WTC11 (cell line): ENCODE measurements at regions not wholly inside any gene's neighbourhood (a gene's known extent, or its start where the extent isn't known, plus 50 kb on each side); places are given as distances from the start of the nearest gene placed in this dataset.

Source experiments
- ATAC-seq: fragments of 200-7000 bp; cut with Tn5 transposase; 2 replicates; pipeline ENCODE4 v1.10.0; 2021; ENCODE audit warnings: mild to moderate bottlenecking, moderate library complexity
- CTCF ChIA-PET: fragments of 300-600 bp; sonication (Branson Sonifier 250); formaldehyde crosslinking; loops from one replicate; lab custom pipeline; 2021; ENCODE audit warnings: antibody characterized with exemption; lab: Charles Lee
- POLR2A ChIA-PET: fragments of 350-600 bp; sonication (Branson Sonifier 250); formaldehyde crosslinking; loops from one replicate; lab custom pipeline; 2021; ENCODE audit warnings: antibody characterized with exemption; lab: Charles Lee
- DNase-seq: peaks from one replicate; pipeline ENCODE4 v3.0.0; 2021; ENCODE audit warnings: low spot score
- H3K27ac Mint-ChIP-seq: 2 replicates; pipeline ENCODE4 v1.8.0; 2021; ENCODE audit warnings: mixed read lengths
- H3K27me3 Mint-ChIP-seq: 2 replicates; pipeline ENCODE4 v1.8.0; 2021; ENCODE audit warnings: low read depth, mild to moderate bottlenecking, moderate library complexity, mixed read lengths
- H3K36me3 Mint-ChIP-seq: 2 replicates; pipeline ENCODE4 v1.8.0; 2021; ENCODE audit warnings: mixed read lengths
- H3K4me1 Mint-ChIP-seq: 2 replicates; pipeline ENCODE4 v1.8.0; 2022; ENCODE audit warnings: mixed read lengths
- H3K4me3 Mint-ChIP-seq: 2 replicates; pipeline ENCODE4 v1.8.0; 2021; ENCODE audit warnings: mild to moderate bottlenecking, moderate library complexity, mixed read lengths
- H3K9me3 Mint-ChIP-seq: 2 replicates; pipeline ENCODE4 v1.8.0; 2021; ENCODE audit warnings: mixed read lengths
- AR ChIP-seq: fragments of 250-450 bp; sonication (Bioruptor Pico); IDR thresholded peaks from 2 replicates; pipeline ENCODE4 v1.9.0; 2021; ENCODE audit warnings: mild to moderate bottlenecking
- CREB1 ChIP-seq: sonication (generic); formaldehyde crosslinking; IDR thresholded peaks from 2 replicates; pipeline ENCODE4 v1.8.0; 2023; ENCODE audit warnings: mild to moderate bottlenecking, missing genetic modification reagents
- CTCF ChIP-seq: fragments of 200-600 bp; IDR thresholded peaks from 2 replicates; pipeline ENCODE4 v1.8.0; 2022; ENCODE audit warnings: antibody characterized with exemption
- ESRRA ChIP-seq: sonication (generic); formaldehyde crosslinking; IDR thresholded peaks from 2 replicates; pipeline ENCODE4 v1.8.1; 2022; ENCODE audit warnings: mild to moderate bottlenecking, missing genetic modification reagents, borderline replicate concordance
- ETV6 ChIP-seq: sonication (generic); formaldehyde crosslinking; IDR thresholded peaks from 2 replicates; pipeline ENCODE4 v1.8.1; 2022; ENCODE audit warnings: mild to moderate bottlenecking, missing genetic modification reagents
- FOXJ3 ChIP-seq: sonication (generic); formaldehyde crosslinking; IDR thresholded peaks from 2 replicates; pipeline ENCODE4 v1.9.0; 2021; ENCODE audit warnings: missing genetic modification reagents, mild to moderate bottlenecking, borderline replicate concordance
- FOXP1 ChIP-seq: sonication (generic); formaldehyde crosslinking; IDR thresholded peaks from 2 replicates; pipeline ENCODE4 v1.8.0; 2022; ENCODE audit warnings: missing genetic modification reagents, mild to moderate bottlenecking, moderate library complexity, borderline replicate concordance
- FOXP4 ChIP-seq: sonication (generic); formaldehyde crosslinking; IDR thresholded peaks from 2 replicates; pipeline ENCODE4 v1.8.0; 2022; ENCODE audit warnings: mild to moderate bottlenecking, missing genetic modification reagents
- HMGA2 ChIP-seq: fragments of 250-450 bp; sonication (Bioruptor Pico); IDR thresholded peaks from 2 replicates; pipeline ENCODE4 v1.4.0; 2021; ENCODE audit warnings: mild to moderate bottlenecking, moderate library complexity
- HMGXB4 ChIP-seq: sonication (generic); formaldehyde crosslinking; IDR thresholded peaks from 2 replicates; pipeline ENCODE4 v1.8.1; 2023; ENCODE audit warnings: mild to moderate bottlenecking, moderate library complexity, missing genetic modification reagents
- IRF1 ChIP-seq: sonication (generic); formaldehyde crosslinking; IDR thresholded peaks from 2 replicates; pipeline ENCODE4 v1.8.0; 2023; ENCODE audit warnings: missing genetic modification reagents
- IRF2 ChIP-seq: sonication (generic); formaldehyde crosslinking; IDR thresholded peaks from 2 replicates; pipeline ENCODE4 v1.8.0; 2022; ENCODE audit warnings: low read depth, missing genetic modification reagents, borderline replicate concordance
- JUN ChIP-seq: sonication (generic); formaldehyde crosslinking; IDR thresholded peaks from 2 replicates; pipeline ENCODE4 v1.8.0; 2023; ENCODE audit warnings: mild to moderate bottlenecking, missing genetic modification reagents
- MAX ChIP-seq: sonication (generic); formaldehyde crosslinking; IDR thresholded peaks from 2 replicates; pipeline ENCODE4 v1.8.0; 2022; ENCODE audit warnings: mild to moderate bottlenecking, missing genetic modification reagents
- MXD4 ChIP-seq: fragments of 250-450 bp; sonication (Bioruptor Pico); IDR thresholded peaks from 2 replicates; pipeline ENCODE4 v1.8.0; 2021; ENCODE audit warnings: mild to moderate bottlenecking, moderate library complexity, borderline replicate concordance
- NR3C1 ChIP-seq: sonication (generic); formaldehyde crosslinking; conservative IDR thresholded peaks from 2 replicates; pipeline ENCODE4 v1.8.1; 2023; ENCODE audit warnings: low read depth, mild to moderate bottlenecking, missing genetic modification reagents
- SOX15 ChIP-seq: fragments of 250-450 bp; sonication (Bioruptor Pico); IDR thresholded peaks from 2 replicates; pipeline ENCODE4 v1.9.0; 2021; ENCODE audit warnings: mild to moderate bottlenecking
- SP1 ChIP-seq: sonication (generic); formaldehyde crosslinking; conservative IDR thresholded peaks from 2 replicates; pipeline ENCODE4 v1.8.1; 2022; ENCODE audit warnings: missing genetic modification reagents
- ZMAT4 ChIP-seq: fragments of 250-450 bp; sonication (Bioruptor Pico); IDR thresholded peaks from 2 replicates; pipeline ENCODE4 v1.9.0; 2021; ENCODE audit warnings: mild to moderate bottlenecking
- ZNF281 ChIP-seq: sonication (generic); formaldehyde crosslinking; IDR thresholded peaks from 2 replicates; pipeline ENCODE4 v1.8.0; 2023; ENCODE audit warnings: mild to moderate bottlenecking, missing genetic modification reagents
- ZNF416 ChIP-seq: fragments of 250-450 bp; sonication (Bioruptor Pico); IDR thresholded peaks from 2 replicates; pipeline ENCODE4 v1.9.0; 2021; ENCODE audit warnings: mild to moderate bottlenecking, inconsistent platforms

- no peak for TF ChIP-seq SOX15 (CRISPR knock-in tag)
These were observed 134.4 kb downstream of the PCDH7 start (continued) for GRCh38 chr4:30854531-30854930.

- ATAC-seq (no peak), DNase-seq (no peak)
- no peaks in the 10 kb centered on the region for H3K27me3 Mint-ChIP-seq
- no peaks in the 10 kb centered on the region for H3K9me3 Mint-ChIP-seq
- no peak overlapping the region for H3K4me3 Mint-ChIP-seq
- H3K4me1 Mint-ChIP-seq, result peaks cover 34% of the 10 kb centered on the region
- ChIA-PET POLR2A (no interaction called here), CTCF (no interaction called here)
- TF ChIP-seq ZNF281 (CRISPR knock-in tag) (no peak), MAX (no peak), ETV6 (CRISPR knock-in tag) (no peak), FOXP1 (CRISPR knock-in tag) (no peak), IRF2 (no peak), NR3C1 (CRISPR knock-in tag) (no peak), IRF1 (CRISPR knock-in tag) (no peak), ZMAT4 (CRISPR knock-in tag) (no peak), FOXP4 (no peak), ESRRA (CRISPR knock-in tag) (no peak), JUN (CRISPR knock-in tag) (no peak), FOXJ3 (CRISPR knock-in tag) (no peak), CREB1 (CRISPR knock-in tag) (no peak)
- H3K36me3 Mint-ChIP-seq, result no peaks in the 10 kb centered on the region
- no peak overlapping the region for H3K27ac Mint-ChIP-seq
These were observed 135.1 kb downstream of the PCDH7 start for GRCh38 chr4:30855232-30855631.

GRCh38 chr4:30856795-30857564, 136.8 kb downstream of the PCDH7 start:
- ChIA-PET POLR2A (no interaction called here), CTCF (no interaction called here)
- H3K36me3 Mint-ChIP-seq, result no peaks in the 10 kb centered on the region
- no peaks in the 10 kb centered on the region for H3K9me3 Mint-ChIP-seq
- no peaks in the 10 kb centered on the region for H3K27me3 Mint-ChIP-seq
- ATAC-seq, result no peak
- peaks cover 37% of the 10 kb centered on the region for H3K4me1 Mint-ChIP-seq
- H3K27ac Mint-ChIP-seq, result no peak overlapping the region
- no peak for DNase-seq
- H3K4me3 Mint-ChIP-seq, result no peak overlapping the region
- TF ChIP-seq AR (CRISPR knock-in tag) (no peak), SP1 (no peak), HMGXB4 (CRISPR knock-in tag) (no peak), MXD4 (CRISPR knock-in tag) (no peak), HMGA2 (CRISPR knock-in tag) (no peak), CTCF (no peak), ZNF416 (CRISPR knock-in tag) (no peak)
